Endodermal cell (in vitro differentiated cells): ENCODE measurements at regions not wholly inside any gene's neighbourhood (a gene's known extent, or its start where the extent isn't known, plus 50 kb on each side); places are given as distances from the start of the nearest gene placed in this dataset.
"Not testable (repeated sequence)": the region's sequence is repeated elsewhere in the genome, so short reads cannot be mapped to it uniquely, and the experiment has no call there.

ENCODE experiments used
- DNase-seq: peaks from one replicate; pipeline ENCODE4 v3.0.0-alpha.2; 2017
- H3K27ac ChIP-seq: 2 replicates; pipeline ENCODE4 v1.5.1; 2013; ENCODE audit warnings: mild to moderate bottlenecking, low read depth, low read length, moderate library complexity
- H3K27me3 ChIP-seq: 2 replicates; pipeline ENCODE4 v1.6.1; 2013; ENCODE audit warnings: mild to moderate bottlenecking, low read length, moderate library complexity; ENCODE audit not compliant: insufficient read depth, control insufficient read depth, poor library complexity, severe bottlenecking
- H3K36me3 ChIP-seq: 2 replicates; pipeline ENCODE4 v1.7.0; 2013; ENCODE audit warnings: mild to moderate bottlenecking, low read length, moderate library complexity; ENCODE audit not compliant: control insufficient read depth, insufficient read depth
- H3K4me1 ChIP-seq: one replicate; pipeline ENCODE4 v1.7.0; 2013; ENCODE audit warnings: low read length; ENCODE audit not compliant: control insufficient read depth, insufficient read depth
- H3K4me3 ChIP-seq: 2 replicates; pipeline ENCODE4 v1.5.1; 2013; ENCODE audit warnings: mild to moderate bottlenecking, low read length, moderate library complexity
- H3K9ac ChIP-seq: 2 replicates; pipeline ENCODE4 v1.6.1; 2013; ENCODE audit warnings: mild to moderate bottlenecking, low read length, moderate library complexity; ENCODE audit not compliant: poor library complexity, severe bottlenecking; ENCODE audit errors: extremely low read depth
- H3K9me3 ChIP-seq: 2 replicates; pipeline ENCODE4 v1.6.1; 2013; ENCODE audit warnings: mild to moderate bottlenecking, low read length, moderate library complexity; ENCODE audit not compliant: control insufficient read depth
- H3K27ac Mint-ChIP-seq: 2 replicates; pipeline ENCODE4 v1.8.0; 2020; ENCODE audit warnings: mixed read lengths
- H3K27me3 Mint-ChIP-seq: 2 replicates; pipeline ENCODE4 v1.8.0; 2021; ENCODE audit warnings: mild to moderate bottlenecking, mixed read lengths; ENCODE audit not compliant: insufficient read depth
- H3K36me3 Mint-ChIP-seq: 2 replicates; pipeline ENCODE4 v1.8.0; 2020; ENCODE audit warnings: low read depth, mixed read lengths
- H3K4me1 Mint-ChIP-seq: 2 replicates; pipeline ENCODE4 v1.8.0; 2020; ENCODE audit warnings: mixed read lengths
- H3K4me3 Mint-ChIP-seq: 2 replicates; pipeline ENCODE4 v1.8.0; 2020; ENCODE audit warnings: mild to moderate bottlenecking, moderate library complexity, mixed read lengths
- H3K9me3 Mint-ChIP-seq: 2 replicates; pipeline ENCODE4 v1.8.0; 2020; ENCODE audit warnings: mild to moderate bottlenecking, mixed read lengths
- WGBS, 2 experiments: methylation state at CpG; one replicate each; pipeline versions ENCODE4 v1.1.5 to v1.1.7; 2013; ENCODE audit warnings: missing lambda C conversion rate in 2 of 2, mixed read lengths in 1 of 2; ENCODE audit not compliant: insufficient coverage in 1 of 2, insufficient read length in 1 of 2; 5-methylcytosine and 5-hydroxymethylcytosine counted together
- TF ChIP-seq, protein P1 (sequence below): fragments of 200-600 bp; sonication (generic); conservative IDR thresholded peaks from 2 replicates; pipeline ENCODE4 v1.5.0; 2021; ENCODE audit warnings: antibody characterized with exemption, mild to moderate bottlenecking

DNA sequence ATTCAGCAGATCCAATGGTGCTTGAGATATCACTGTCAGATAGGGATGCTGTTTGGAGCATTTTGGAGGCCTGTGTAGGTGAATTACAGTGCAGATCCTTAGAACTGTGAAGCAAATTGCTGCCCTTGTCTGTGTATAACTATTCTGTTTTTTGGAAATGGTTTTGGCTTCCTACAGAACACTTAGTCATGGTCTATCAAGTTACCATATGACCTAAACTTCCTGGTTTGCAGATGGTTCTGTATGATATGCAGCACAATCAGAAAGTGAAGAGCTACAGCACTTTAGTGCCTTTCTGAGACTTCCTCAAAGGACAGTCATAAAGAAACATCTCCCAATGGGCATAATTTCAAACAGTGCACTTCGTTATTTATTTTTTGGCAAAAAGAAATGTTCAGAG is 688.6 kb downstream of the SH3BGRL start:
- Histone ChIP-seq H3K9ac (no peak overlapping the region), H3K27ac (no peak overlapping the region), H3K36me3 (no peaks in the 10 kb centered on the region), H3K4me1 (no peaks in the 10 kb centered on the region), H3K27me3 (no peaks in the 10 kb centered on the region), H3K4me3 (no peak overlapping the region), H3K9me3 (peaks cover 21% of the 10 kb centered on the region)
- H3K27ac Mint-ChIP-seq: no peak overlapping the region
- H3K9me3 Mint-ChIP-seq: peaks cover 77% of the 10 kb centered on the region
- H3K4me3 Mint-ChIP-seq: no peak overlapping the region
- TF ChIP-seq, protein P1, sequence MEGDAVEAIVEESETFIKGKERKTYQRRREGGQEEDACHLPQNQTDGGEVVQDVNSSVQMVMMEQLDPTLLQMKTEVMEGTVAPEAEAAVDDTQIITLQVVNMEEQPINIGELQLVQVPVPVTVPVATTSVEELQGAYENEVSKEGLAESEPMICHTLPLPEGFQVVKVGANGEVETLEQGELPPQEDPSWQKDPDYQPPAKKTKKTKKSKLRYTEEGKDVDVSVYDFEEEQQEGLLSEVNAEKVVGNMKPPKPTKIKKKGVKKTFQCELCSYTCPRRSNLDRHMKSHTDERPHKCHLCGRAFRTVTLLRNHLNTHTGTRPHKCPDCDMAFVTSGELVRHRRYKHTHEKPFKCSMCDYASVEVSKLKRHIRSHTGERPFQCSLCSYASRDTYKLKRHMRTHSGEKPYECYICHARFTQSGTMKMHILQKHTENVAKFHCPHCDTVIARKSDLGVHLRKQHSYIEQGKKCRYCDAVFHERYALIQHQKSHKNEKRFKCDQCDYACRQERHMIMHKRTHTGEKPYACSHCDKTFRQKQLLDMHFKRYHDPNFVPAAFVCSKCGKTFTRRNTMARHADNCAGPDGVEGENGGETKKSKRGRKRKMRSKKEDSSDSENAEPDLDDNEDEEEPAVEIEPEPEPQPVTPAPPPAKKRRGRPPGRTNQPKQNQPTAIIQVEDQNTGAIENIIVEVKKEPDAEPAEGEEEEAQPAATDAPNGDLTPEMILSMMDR: no peak
- H3K36me3 Mint-ChIP-seq: no peaks in the 10 kb centered on the region
- DNase-seq: no peak
- no peaks in the 10 kb centered on the region for H3K4me1 Mint-ChIP-seq
- 64% methylated on average over 1 of the region's 1 CpG; no CpG with 5 or more reads in 1 of the 2 experiments for whole genome bisulfite sequencing, 2 experiments
- no peaks in the 10 kb centered on the region for H3K27me3 Mint-ChIP-seq

DNA sequence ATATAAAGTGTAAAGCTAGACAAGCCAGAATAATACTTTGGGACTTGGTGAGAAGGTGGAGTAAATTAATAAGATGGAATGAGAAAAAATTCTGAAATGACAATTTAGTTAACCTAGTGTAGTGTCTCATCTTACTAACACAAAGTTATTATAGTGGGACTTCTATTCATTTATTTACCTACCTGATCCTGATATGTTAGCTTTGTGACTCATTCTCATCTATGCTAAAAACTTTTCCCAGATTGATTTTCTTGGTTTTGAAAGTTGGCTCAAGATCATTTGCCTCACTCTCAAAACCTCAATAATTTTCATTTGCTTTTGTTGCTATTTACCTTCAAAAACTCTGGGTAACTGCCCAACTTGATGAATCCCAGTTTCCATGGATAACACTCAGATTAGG is 698.6 kb downstream of the SH3BGRL start:
- DNase-seq: no peak
- H3K4me3 ChIP-seq: no peak overlapping the region
- Mint-ChIP-seq H3K27ac (no peak overlapping the region), H3K36me3 (no peaks in the 10 kb centered on the region), H3K4me1 (no peaks in the 10 kb centered on the region), H3K9me3 (peaks cover 77% of the 10 kb centered on the region), H3K4me3 (no peak overlapping the region), H3K27me3 (no peaks in the 10 kb centered on the region)
- no peak overlapping the region for H3K27ac ChIP-seq
- H3K9ac ChIP-seq: no peak overlapping the region
- no peaks in the 10 kb centered on the region for H3K36me3 ChIP-seq
- no peaks in the 10 kb centered on the region for H3K4me1 ChIP-seq
- H3K27me3 ChIP-seq: no peaks in the 10 kb centered on the region
- H3K9me3 ChIP-seq: peaks cover 10% of the 10 kb centered on the region
- TF ChIP-seq, protein P1: no peak

DNA sequence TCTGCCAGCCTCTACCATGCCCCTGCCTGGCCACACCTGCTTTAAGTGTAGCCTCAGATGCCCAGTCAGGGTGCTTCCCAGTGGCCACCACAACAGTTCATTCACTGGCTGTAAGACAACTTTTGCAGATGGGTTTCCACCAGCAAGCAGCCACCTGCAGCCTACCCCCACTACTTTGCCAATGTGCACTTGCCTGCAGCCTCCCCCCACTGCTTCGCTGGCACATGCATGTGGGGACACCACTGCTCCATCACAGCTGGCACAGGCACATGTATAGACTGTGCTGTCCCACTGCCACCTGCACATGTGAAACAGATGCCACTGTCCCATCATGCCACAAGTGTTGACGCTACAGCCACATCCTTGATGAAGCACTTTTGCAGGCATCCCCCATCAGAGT is 723.9 kb downstream of the SH3BGRL start:
- no peak overlapping the region for H3K27ac ChIP-seq
- no peaks in the 10 kb centered on the region for H3K4me1 ChIP-seq
- no peak overlapping the region for H3K4me3 Mint-ChIP-seq
- H3K36me3 ChIP-seq: no peaks in the 10 kb centered on the region
- no peaks in the 10 kb centered on the region for H3K4me1 Mint-ChIP-seq
- H3K27me3 Mint-ChIP-seq: no peaks in the 10 kb centered on the region
- peaks cover 84% of the 10 kb centered on the region for H3K9me3 Mint-ChIP-seq
- no peak overlapping the region for H3K9ac ChIP-seq
- peaks cover 16% of the 10 kb centered on the region for H3K9me3 ChIP-seq
- H3K4me3 ChIP-seq: no peak overlapping the region
- TF ChIP-seq, protein P1: no peak
- no peak for DNase-seq
- WGBS, 2 experiments: 67% methylated on average over 2 of the region's 2 CpGs; no CpG with 5 or more reads in 1 of the 2 experiments
- H3K27ac Mint-ChIP-seq: no peak overlapping the region
- H3K36me3 Mint-ChIP-seq: peaks cover 2% of the 10 kb centered on the region
- no peaks in the 10 kb centered on the region for H3K27me3 ChIP-seq

DNA sequence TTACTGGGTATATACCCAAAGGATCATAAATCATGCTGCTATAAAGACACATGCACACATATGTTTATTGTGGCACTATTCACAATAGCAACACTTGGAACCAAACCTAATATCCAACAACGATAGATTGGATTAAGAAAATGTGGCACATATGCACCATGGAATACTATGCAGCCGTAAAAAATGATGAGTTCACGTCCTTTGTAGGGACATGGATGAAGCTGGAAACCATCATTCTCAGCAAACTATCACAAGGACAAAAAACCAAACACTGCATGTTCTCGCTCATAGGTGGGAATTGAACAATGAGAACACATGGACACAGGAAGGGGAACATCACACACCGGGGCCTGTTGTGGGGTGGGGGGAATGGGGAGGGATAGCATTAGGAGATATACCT is 744.0 kb downstream of the SH3BGRL start:
- H3K36me3 Mint-ChIP-seq, H3K36me3 ChIP-seq, DNase-seq, H3K9me3 ChIP-seq, H3K4me3 ChIP-seq, H3K4me3 Mint-ChIP-seq, H3K27me3 Mint-ChIP-seq, H3K4me1 Mint-ChIP-seq, H3K4me1 ChIP-seq, H3K9ac ChIP-seq, H3K27me3 ChIP-seq, H3K27ac Mint-ChIP-seq, H3K27ac ChIP-seq: not testable (repeated sequence)
- 83% methylated on average over 1 of the region's 5 CpGs; no CpG with 5 or more reads in 1 of the 2 experiments for WGBS, 2 experiments
- H3K9me3 Mint-ChIP-seq: peaks cover 75% of the 10 kb centered on the region
